Body of pancreas (tissue), 4 donors: ENCODE measurements at regions not wholly inside any gene's neighbourhood (a gene's known extent, or its start where the extent isn't known, plus 50 kb on each side); places are given as distances from the start of the nearest gene placed in this dataset.

ENCODE experiments used
- POLR2A ChIP-seq, 3 donors: fragments of 450-650 bp; IDR thresholded peaks; one replicate each; pipeline ENCODE4 v1.6.1; 2016; ENCODE audit warnings: antibody characterized with exemption in 3 of 3, mild to moderate bottlenecking in 2 of 3
- TF ChIP-seq, protein P1 (sequence below), 7 experiments: fragments of 450-650 bp in 4 of 7; fragments of 200-600 bp in 3 of 7; sonication (generic) in 3 of 7; IDR thresholded peaks; one replicate each; pipeline ENCODE4 v1.5.1; 2016 to 2019; ENCODE audit warnings: antibody characterized with exemption in 7 of 7

DNA sequence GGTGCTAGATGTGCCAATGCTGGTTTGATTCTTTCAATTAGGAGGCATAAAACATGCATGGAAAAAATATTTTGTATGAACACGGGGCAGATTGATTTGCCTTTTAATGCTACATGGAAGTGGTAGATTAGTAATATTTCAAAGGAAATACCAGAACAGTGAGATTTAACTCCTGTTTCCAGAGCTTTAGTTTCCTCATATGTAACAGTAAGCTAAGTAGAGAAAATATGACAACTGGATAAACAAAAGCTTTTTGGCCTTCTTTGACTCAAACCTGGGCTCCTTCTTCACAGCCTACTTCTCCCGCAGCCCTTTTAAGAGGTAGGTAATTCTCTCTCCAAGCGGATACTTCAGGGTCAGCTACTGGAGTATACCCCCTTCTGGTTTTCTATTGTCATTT, 254.2 kb upstream of the TRPC7 start:
- TF ChIP-seq, protein P1, sequence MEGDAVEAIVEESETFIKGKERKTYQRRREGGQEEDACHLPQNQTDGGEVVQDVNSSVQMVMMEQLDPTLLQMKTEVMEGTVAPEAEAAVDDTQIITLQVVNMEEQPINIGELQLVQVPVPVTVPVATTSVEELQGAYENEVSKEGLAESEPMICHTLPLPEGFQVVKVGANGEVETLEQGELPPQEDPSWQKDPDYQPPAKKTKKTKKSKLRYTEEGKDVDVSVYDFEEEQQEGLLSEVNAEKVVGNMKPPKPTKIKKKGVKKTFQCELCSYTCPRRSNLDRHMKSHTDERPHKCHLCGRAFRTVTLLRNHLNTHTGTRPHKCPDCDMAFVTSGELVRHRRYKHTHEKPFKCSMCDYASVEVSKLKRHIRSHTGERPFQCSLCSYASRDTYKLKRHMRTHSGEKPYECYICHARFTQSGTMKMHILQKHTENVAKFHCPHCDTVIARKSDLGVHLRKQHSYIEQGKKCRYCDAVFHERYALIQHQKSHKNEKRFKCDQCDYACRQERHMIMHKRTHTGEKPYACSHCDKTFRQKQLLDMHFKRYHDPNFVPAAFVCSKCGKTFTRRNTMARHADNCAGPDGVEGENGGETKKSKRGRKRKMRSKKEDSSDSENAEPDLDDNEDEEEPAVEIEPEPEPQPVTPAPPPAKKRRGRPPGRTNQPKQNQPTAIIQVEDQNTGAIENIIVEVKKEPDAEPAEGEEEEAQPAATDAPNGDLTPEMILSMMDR (IDR thresholded peaks at IDR 0.05) = no peak
- TF ChIP-seq POLR2A (IDR thresholded peaks at IDR 0.05) = no peak
